H9 (cell line): ENCODE measurements at regions not wholly inside any gene's neighbourhood (a gene's known extent, or its start where the extent isn't known, plus 50 kb on each side); places are given as distances from the start of the nearest gene placed in this dataset.

Source experiments
- DNase-seq: peaks from one replicate; pipeline ENCODE4 v3.0.0-alpha.2; 2017
- H2AFZ ChIP-seq: one replicate; pipeline ENCODE4 v1.6.1; 2013; ENCODE audit warnings: mild to moderate bottlenecking, low read length, control low read depth, moderate library complexity
- H2AK5ac ChIP-seq: 2 replicates; pipeline ENCODE4 v1.6.1; 2013; ENCODE audit warnings: low read length, control low read depth, mixed read lengths; ENCODE audit not compliant: insufficient read length
- H2BK120ac ChIP-seq: one replicate; pipeline ENCODE4 v1.6.1; 2013; ENCODE audit warnings: low read depth, mild to moderate bottlenecking, low read length, control low read depth, inconsistent platforms; ENCODE audit not compliant: poor library complexity, severe bottlenecking
- H2BK12ac ChIP-seq: 2 replicates; pipeline ENCODE4 v1.6.1; 2013; ENCODE audit warnings: low read length, control low read depth, mixed read lengths, low read depth; ENCODE audit not compliant: insufficient read length
- H2BK15ac ChIP-seq: 2 replicates; pipeline ENCODE4 v1.6.1; 2013; ENCODE audit warnings: low read depth, low read length, control low read depth
- H2BK20ac ChIP-seq: one replicate; pipeline ENCODE4 v1.6.1; 2013; ENCODE audit warnings: low read depth, mild to moderate bottlenecking, low read length, control low read depth, inconsistent platforms; ENCODE audit not compliant: poor library complexity, severe bottlenecking
- H2BK5ac ChIP-seq: 2 replicates; pipeline ENCODE4 v1.6.1; 2013; ENCODE audit warnings: low read length, control low read depth, mixed read lengths; ENCODE audit not compliant: insufficient read length
- H3K14ac ChIP-seq: 2 replicates; pipeline ENCODE4 v1.6.1; 2013; ENCODE audit warnings: low read length, control low read depth; ENCODE audit not compliant: insufficient read depth
- H3K18ac ChIP-seq: 2 replicates; pipeline ENCODE4 v1.6.1; 2013; ENCODE audit warnings: low read depth, mild to moderate bottlenecking, mixed read lengths, low read length, control low read depth; ENCODE audit not compliant: insufficient read length
- H3K23ac ChIP-seq: 2 replicates; pipeline ENCODE4 v1.6.1; 2013; ENCODE audit warnings: low read length, control low read depth, mixed read lengths, low read depth; ENCODE audit not compliant: insufficient read length
- H3K23me2 ChIP-seq: 2 replicates; pipeline ENCODE4 v1.6.1; 2013; ENCODE audit warnings: low read depth, mild to moderate bottlenecking, mixed read lengths, low read length, control low read depth; ENCODE audit not compliant: insufficient read length, poor library complexity, severe bottlenecking
- H3K27ac ChIP-seq: 2 replicates; pipeline ENCODE4 v1.5.1; 2013; ENCODE audit warnings: low read length, control low read depth, mixed read lengths, low read depth; ENCODE audit not compliant: insufficient read length
- H3K27me3 ChIP-seq: 2 replicates; pipeline ENCODE4 v1.6.1; 2013; ENCODE audit warnings: low read length, control low read depth, inconsistent platforms; ENCODE audit not compliant: insufficient read depth
- H3K4ac ChIP-seq: 2 replicates; pipeline ENCODE4 v1.6.1; 2013; ENCODE audit warnings: low read depth, mild to moderate bottlenecking, control low read depth, inconsistent platforms, low read length, moderate library complexity
- H3K4me1 ChIP-seq: 2 replicates; pipeline ENCODE4 v1.6.1; 2013; ENCODE audit warnings: low read length, control low read depth, inconsistent platforms; ENCODE audit not compliant: insufficient read depth
- H3K4me2 ChIP-seq: 2 replicates; pipeline ENCODE4 v1.6.1; 2013; ENCODE audit warnings: low read length, control low read depth, mixed read lengths; ENCODE audit not compliant: insufficient read length, insufficient read depth
- H3K56ac ChIP-seq: 2 replicates; pipeline ENCODE4 v1.6.1; 2013; ENCODE audit warnings: low read depth, mild to moderate bottlenecking, mixed read lengths, low read length, control low read depth; ENCODE audit not compliant: insufficient read length
- H3K79me1 ChIP-seq: 2 replicates; pipeline ENCODE4 v1.6.1; 2013; ENCODE audit warnings: low read depth, mild to moderate bottlenecking, moderate library complexity, low read length, control low read depth, inconsistent platforms; ENCODE audit not compliant: insufficient read depth, poor library complexity, severe bottlenecking
- H3K79me2 ChIP-seq: 2 replicates; pipeline ENCODE4 v1.6.1; 2013; ENCODE audit warnings: low read length, control low read depth, inconsistent platforms; ENCODE audit not compliant: insufficient read depth
- H3K9ac ChIP-seq: 2 replicates; pipeline ENCODE4 v1.6.1; 2013; ENCODE audit warnings: low read length, control low read depth, mixed read lengths; ENCODE audit not compliant: insufficient read length; ENCODE audit errors: extremely low read depth
- H3K9me3 ChIP-seq: one replicate; pipeline ENCODE4 v1.6.1; 2013; ENCODE audit warnings: low read depth, low read length, inconsistent platforms; ENCODE audit not compliant: control insufficient read depth
- H3T11ph ChIP-seq: one replicate; pipeline ENCODE4 v1.6.1; 2013; ENCODE audit warnings: mild to moderate bottlenecking, low read length, control low read depth, inconsistent platforms
- H4K20me1 ChIP-seq: one replicate; pipeline ENCODE4 v1.6.1; 2013; ENCODE audit not compliant: control insufficient read depth, insufficient read length, insufficient read depth
- H4K5ac ChIP-seq: 2 replicates; pipeline ENCODE4 v1.6.1; 2013; ENCODE audit warnings: low read depth, mild to moderate bottlenecking, mixed read lengths, low read length, control low read depth; ENCODE audit not compliant: insufficient read length
- H4K8ac ChIP-seq: replicated peaks from 2 replicates; pipeline ENCODE4 v1.6.1; 2013; ENCODE audit warnings: low read length, control low read depth, mixed read lengths, low read depth; ENCODE audit not compliant: insufficient read length
- H4K91ac ChIP-seq: 2 replicates; pipeline ENCODE4 v1.6.1; 2013; ENCODE audit warnings: low read depth, mild to moderate bottlenecking, moderate library complexity, mixed read lengths, low read length, control low read depth; ENCODE audit not compliant: insufficient read length
- H3K27ac Mint-ChIP-seq, 3 experiments: 2 replicates in 2 of 3; 3 replicates in 1 of 3; pipeline ENCODE4 v1.8.0; 2020 to 2021; ENCODE audit warnings: mixed read lengths in 3 of 3, mild to moderate bottlenecking in 1 of 3, moderate library complexity in 1 of 3
- H3K27me3 Mint-ChIP-seq: 2 replicates; pipeline ENCODE4 v1.8.0; 2021; ENCODE audit warnings: low read depth, mild to moderate bottlenecking, moderate library complexity, mixed read lengths
- H3K36me3 Mint-ChIP-seq, 3 experiments: 2 replicates in 2 of 3; 3 replicates in 1 of 3; pipeline ENCODE4 v1.8.0; 2020 to 2021; ENCODE audit warnings: low read depth in 3 of 3, mixed read lengths in 3 of 3; ENCODE audit not compliant: insufficient read depth in 1 of 3
- H3K4me1 Mint-ChIP-seq, 2 experiments: 2 replicates each; pipeline ENCODE4 v1.8.0; 2020; ENCODE audit warnings: mixed read lengths in 2 of 2
- H3K4me3 Mint-ChIP-seq, 2 experiments: 2 replicates in 1 of 2; 3 replicates in 1 of 2; pipeline ENCODE4 v1.8.0; 2020 to 2021; ENCODE audit warnings: mild to moderate bottlenecking in 2 of 2, mixed read lengths in 2 of 2, moderate library complexity in 1 of 2
- H3K9me3 Mint-ChIP-seq, 2 experiments: 2 replicates in 1 of 2; 3 replicates in 1 of 2; pipeline ENCODE4 v1.8.0; 2020; ENCODE audit warnings: mild to moderate bottlenecking in 2 of 2, mixed read lengths in 2 of 2, moderate library complexity in 1 of 2
- CTCF ChIP-seq: fragments of 200-600 bp; sonication (generic); conservative IDR thresholded peaks from 3 replicates; pipeline ENCODE4 v1.8.0; 2021; ENCODE audit warnings: antibody characterized with exemption, mild to moderate bottlenecking
- WGBS: extraction: QIAGEN DNeasy Blood & Tissue Kit; methylation state at CpG from one replicate; pipeline ENCODE4 v1.1.7; 2013; ENCODE audit warnings: missing lambda C conversion rate, low lambda C conversion rate, mixed read lengths; ENCODE audit not compliant: insufficient read length; ENCODE audit errors: extremely low coverage; 5-methylcytosine and 5-hydroxymethylcytosine counted together

- peaks cover 0 to 3% of the 10 kb centered on the region in 2 experiments; a peak in 3 of 4 replicates for H3K4me1 Mint-ChIP-seq
- H3K36me3 Mint-ChIP-seq, result no peaks in the 10 kb centered on the region
- H4K91ac ChIP-seq, result no peak overlapping the region
These were observed 199.9 kb downstream of the PIK3R1 start for GRCh38 chr5:68415177-68416085.

More at GRCh38 chr5:68415177-68416085, 199.9 kb downstream of the PIK3R1 start:
- Histone ChIP-seq H2BK12ac (no peak overlapping the region), H4K8ac (no peak overlapping the region), H3K56ac (no peak overlapping the region), H3K27ac (no peak overlapping the region), H3K4ac (no peak overlapping the region), H2BK5ac (no peak overlapping the region), H3K27me3 (no peaks in the 10 kb centered on the region), H3K18ac (no peak overlapping the region), H3K14ac (no peak overlapping the region), H3K4me1 (peaks cover 2% of the 10 kb centered on the region; the same call in 1 of the 2 replicates), H2BK120ac (no peak overlapping the region), H3K9me3 (no peaks in the 10 kb centered on the region), H2BK15ac (no peak overlapping the region), H3K23me2 (no peaks in the 10 kb centered on the region), H2AFZ (peak overlapping the region; percentile 62), H4K20me1 (no peaks in the 10 kb centered on the region), H3K79me1 (no peaks in the 10 kb centered on the region), H3T11ph (no peak overlapping the region), H2AK5ac (no peak overlapping the region), H4K5ac (no peak overlapping the region), H3K9ac (no peak overlapping the region), H2BK20ac (no peak overlapping the region), H3K79me2 (no peaks in the 10 kb centered on the region), H3K23ac (no peak overlapping the region), H3K4me2 (no peak overlapping the region)
- Mint-ChIP-seq H3K27me3 (no peaks in the 10 kb centered on the region), H3K4me3 (no peak overlapping the region), H3K9me3 (peaks cover 0 to 3% of the 10 kb centered on the region in 2 experiments; a peak in 2 of 5 replicates), H3K27ac (no peak overlapping the region; a peak in 1 of 7 replicates)
- no peak for DNase-seq
- WGBS, result no CpG with 5 or more reads among the region's 4 CpGs
- no peak for TF ChIP-seq CTCF
